ENCODE measurements at regions not wholly inside any gene's neighbourhood (a gene's known extent, or its start where the extent isn't known, plus 50 kb on each side); places are given as distances from the start of the nearest gene placed in this dataset.
"Not testable (repeated sequence)": the region's sequence is repeated elsewhere in the genome, so short reads cannot be mapped to it uniquely, and the experiment has no call there.

GRCh38 chr7:79612022-79612421, 158.6 kb upstream of the MAGI2 start:
- TF ChIP-seq CTCF (conservative IDR thresholded peaks at IDR 0.05; ENCODE audit: low read depth, low read length): no peak
- DNase-seq (ENCODE audit: low read depth): no peak
- H3K4me3 ChIP-seq (ENCODE audit: low read depth, low read length): no peak overlapping the region

GRCh38 chr7:79610748-79611304, 157.4 kb upstream of the MAGI2 start:
- DNase-seq (ENCODE audit: low read depth): no peak
- no peak for TF ChIP-seq CTCF (conservative IDR thresholded peaks at IDR 0.05; ENCODE audit: low read depth, low read length)
- no peak overlapping the region for H3K4me3 ChIP-seq (ENCODE audit: low read depth, low read length)

DNA sequence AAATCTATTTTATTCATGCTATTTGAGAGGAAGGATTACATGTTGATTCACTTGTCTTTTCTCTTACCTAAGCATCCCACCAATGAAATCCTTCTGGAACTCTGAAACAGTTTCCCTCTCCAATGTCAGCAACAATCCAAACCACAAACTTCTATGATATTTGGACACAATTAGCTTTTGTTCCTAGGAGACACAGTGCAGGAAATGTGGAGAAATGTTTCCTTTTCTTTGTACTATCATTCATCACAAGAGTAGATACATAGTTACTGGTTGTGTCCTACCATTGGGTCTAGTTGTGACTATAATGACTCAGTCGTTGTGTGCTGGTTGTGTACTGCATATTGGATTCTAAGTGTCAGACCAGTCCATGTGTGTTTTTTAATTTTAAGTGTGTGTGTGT, 156.8 kb upstream of the MAGI2 start:
- no peak overlapping the region for H3K4me3 ChIP-seq (ENCODE audit: low read depth, low read length)
- no peak for DNase-seq (ENCODE audit: low read depth)
- no peak for TF ChIP-seq CTCF (conservative IDR thresholded peaks at IDR 0.05; ENCODE audit: low read depth, low read length)

DNA sequence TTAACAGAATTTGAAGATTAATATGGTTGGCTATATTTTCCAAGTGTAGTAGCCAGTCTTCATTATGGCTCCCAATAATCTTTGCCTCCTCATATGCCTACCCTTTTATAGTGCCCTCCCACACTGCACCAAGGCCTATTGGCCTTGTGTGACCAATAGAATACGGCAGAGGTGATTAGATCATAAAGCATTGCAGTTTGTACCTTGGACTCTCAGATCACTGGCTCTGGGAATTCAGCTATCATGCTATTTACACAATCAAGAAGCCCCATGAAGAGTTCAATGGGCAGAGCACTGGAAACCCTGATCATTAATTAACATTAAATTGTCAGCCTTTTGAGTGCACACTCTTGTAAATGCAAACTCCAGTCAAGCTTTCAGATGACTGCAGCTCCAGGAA, 154.5 kb upstream of the MAGI2 start:
- TF ChIP-seq CTCF (conservative IDR thresholded peaks at IDR 0.05; ENCODE audit: low read depth, low read length): no peak
- no peak overlapping the region for H3K4me3 ChIP-seq (ENCODE audit: low read depth, low read length)
- DNase-seq (ENCODE audit: low read depth): peak; percentile 61

GRCh38 chr7:79604841-79605240, 151.4 kb upstream of the MAGI2 start:
- DNase-seq (ENCODE audit: low read depth): no peak
- no peak overlapping the region for H3K4me3 ChIP-seq (ENCODE audit: low read depth, low read length)
- no peak for TF ChIP-seq CTCF (conservative IDR thresholded peaks at IDR 0.05; ENCODE audit: low read depth, low read length)

DNA sequence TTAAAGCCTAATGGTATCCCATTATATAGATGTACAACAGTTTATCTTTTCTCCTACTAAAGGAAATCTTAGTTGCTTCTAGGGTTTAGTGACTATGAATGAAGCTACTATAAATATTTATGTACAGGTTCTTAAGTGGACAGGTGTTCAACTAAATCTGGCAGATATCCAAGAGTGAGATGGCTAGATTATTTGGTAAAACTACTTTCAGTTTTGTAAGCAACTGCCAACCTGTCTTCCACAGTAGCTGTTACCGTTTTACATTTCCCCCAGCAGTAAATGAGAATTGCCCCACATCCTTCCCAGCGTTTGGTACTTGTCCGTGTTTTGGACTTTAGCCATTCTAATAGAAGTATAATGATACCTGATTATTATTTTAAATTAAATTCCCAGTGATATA, 144.9 kb upstream of the MAGI2 start:
- no peak for TF ChIP-seq CTCF (conservative IDR thresholded peaks at IDR 0.05; ENCODE audit: low read depth, low read length)
- H3K4me3 ChIP-seq (ENCODE audit: low read depth, low read length): no peak overlapping the region
- no peak for DNase-seq (ENCODE audit: low read depth)

DNA sequence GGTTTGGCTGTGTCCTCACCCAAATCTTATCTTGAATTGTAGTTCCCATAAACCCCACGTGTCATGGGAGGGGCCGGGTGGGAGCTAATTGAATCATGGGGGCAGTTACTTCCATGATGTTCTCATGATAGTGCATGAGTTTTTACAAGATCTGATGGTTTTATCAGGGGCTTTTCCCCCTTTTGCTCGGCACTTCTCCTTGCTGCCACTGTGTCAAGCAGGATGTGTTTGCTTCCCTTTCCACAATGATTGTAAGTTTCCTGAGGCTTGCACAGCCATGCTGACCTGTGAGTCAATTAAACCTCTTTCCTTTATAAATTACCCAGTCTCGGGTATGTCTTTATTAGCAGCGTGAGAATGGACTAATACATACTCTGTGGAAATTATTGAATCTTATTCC, 141.2 kb upstream of the MAGI2 start:
- not testable (repeated sequence) for DNase-seq (ENCODE audit: low read depth); H3K4me3 ChIP-seq (ENCODE audit: low read depth, low read length)
